ENCODE measurements at regions not wholly inside any gene's neighbourhood (a gene's known extent, or its start where the extent isn't known, plus 50 kb on each side); places are given as distances from the start of the nearest gene placed in this dataset.
"Not testable (repeated sequence)": the region's sequence is repeated elsewhere in the genome, so short reads cannot be mapped to it uniquely, and the experiment has no call there.

- no peak overlapping the region for H3K4me3 ChIP-seq (ENCODE audit: low read depth in 1 of 2, low read length in 2 of 2)
- no peaks in the 10 kb centered on the region for H3K4me1 ChIP-seq (ENCODE audit: control insufficient read depth in 1 of 2, insufficient read depth in 2 of 2, low read length in 2 of 2)
- no peaks in the 10 kb centered on the region for H3K27me3 ChIP-seq (ENCODE audit: low read depth, low read length)
- no peak overlapping the region for H3K27ac ChIP-seq (ENCODE audit: low read length)
- no peaks in the 10 kb centered on the region for H3K9me3 ChIP-seq (ENCODE audit: control insufficient read depth in 1 of 2, low read length in 2 of 2)
- no peaks in the 10 kb centered on the region for H3K36me3 ChIP-seq (ENCODE audit: control insufficient read depth in 1 of 2, insufficient read depth in 2 of 2, low read length in 2 of 2)
These were observed 771.6 kb downstream of the DIPK2A start for GRCh38 chr3:144743225-144743668.

GRCh38 chr3:144744473-144744872 is 772.9 kb downstream of the DIPK2A start:
- Histone ChIP-seq H3K4me1 (ENCODE audit: control insufficient read depth in 1 of 2, insufficient read depth in 2 of 2, low read length in 2 of 2) (no peaks in the 10 kb centered on the region), H3K4me3 (ENCODE audit: low read depth in 1 of 2, low read length in 2 of 2) (no peak overlapping the region), H3K27ac (ENCODE audit: low read length) (no peak overlapping the region), H3K27me3 (ENCODE audit: low read depth, low read length) (no peaks in the 10 kb centered on the region), H3K36me3 (ENCODE audit: control insufficient read depth in 1 of 2, insufficient read depth in 2 of 2, low read length in 2 of 2) (no peaks in the 10 kb centered on the region), H3K9me3 (ENCODE audit: control insufficient read depth in 1 of 2, low read length in 2 of 2) (no peaks in the 10 kb centered on the region)

GRCh38 chr3:144746631-144747030 is 775.0 kb downstream of the DIPK2A start:
- Histone ChIP-seq H3K27me3 (ENCODE audit: low read depth, low read length) (no peaks in the 10 kb centered on the region), H3K4me1 (ENCODE audit: control insufficient read depth in 1 of 2, insufficient read depth in 2 of 2, low read length in 2 of 2) (no peaks in the 10 kb centered on the region), H3K36me3 (ENCODE audit: control insufficient read depth in 1 of 2, insufficient read depth in 2 of 2, low read length in 2 of 2) (no peaks in the 10 kb centered on the region), H3K27ac (ENCODE audit: low read length) (no peak overlapping the region), H3K9me3 (ENCODE audit: control insufficient read depth in 1 of 2, low read length in 2 of 2) (no peaks in the 10 kb centered on the region), H3K4me3 (ENCODE audit: low read depth in 1 of 2, low read length in 2 of 2) (no peak overlapping the region)

GRCh38 chr3:144749536-144750253 is 778.1 kb downstream of the DIPK2A start:
- not testable (repeated sequence) for H3K27me3 ChIP-seq (ENCODE audit: low read depth, low read length); H3K9me3 ChIP-seq (ENCODE audit: control insufficient read depth in 1 of 2, low read length in 2 of 2); H3K36me3 ChIP-seq (ENCODE audit: control insufficient read depth in 1 of 2, insufficient read depth in 2 of 2, low read length in 2 of 2); H3K4me3 ChIP-seq (ENCODE audit: low read depth in 1 of 2, low read length in 2 of 2); H3K4me1 ChIP-seq (ENCODE audit: control insufficient read depth in 1 of 2, insufficient read depth in 2 of 2, low read length in 2 of 2); H3K27ac ChIP-seq (ENCODE audit: low read length)

- no peak overlapping the region for H3K27ac ChIP-seq (ENCODE audit: low read length)
- peaks cover 0 to 2% of the 10 kb centered on the region in 2 donors for H3K9me3 ChIP-seq (ENCODE audit: control insufficient read depth in 1 of 2, low read length in 2 of 2)
- H3K27me3 ChIP-seq (ENCODE audit: low read depth, low read length): no peaks in the 10 kb centered on the region
- no peaks in the 10 kb centered on the region for H3K36me3 ChIP-seq (ENCODE audit: control insufficient read depth in 1 of 2, insufficient read depth in 2 of 2, low read length in 2 of 2)
- H3K4me1 ChIP-seq (ENCODE audit: control insufficient read depth in 1 of 2, insufficient read depth in 2 of 2, low read length in 2 of 2): no peaks in the 10 kb centered on the region
- no peak overlapping the region for H3K4me3 ChIP-seq (ENCODE audit: low read depth in 1 of 2, low read length in 2 of 2)
These were observed 782.6 kb downstream of the DIPK2A start for GRCh38 chr3:144754076-144754783.

GRCh38 chr3:144756704-144757440 is 785.2 kb downstream of the DIPK2A start:
- H3K9me3 ChIP-seq (ENCODE audit: control insufficient read depth in 1 of 2, low read length in 2 of 2): peaks cover 0 to 2% of the 10 kb centered on the region in 2 donors
- H3K36me3 ChIP-seq (ENCODE audit: control insufficient read depth in 1 of 2, insufficient read depth in 2 of 2, low read length in 2 of 2): no peaks in the 10 kb centered on the region
- no peaks in the 10 kb centered on the region for H3K27me3 ChIP-seq (ENCODE audit: low read depth, low read length)
- no peak overlapping the region for H3K4me3 ChIP-seq (ENCODE audit: low read depth in 1 of 2, low read length in 2 of 2)
- H3K4me1 ChIP-seq (ENCODE audit: control insufficient read depth in 1 of 2, insufficient read depth in 2 of 2, low read length in 2 of 2): no peaks in the 10 kb centered on the region
- H3K27ac ChIP-seq (ENCODE audit: low read length): no peak overlapping the region

GRCh38 chr3:144760831-144761230 is 789.2 kb downstream of the DIPK2A start:
- H3K9me3 ChIP-seq (ENCODE audit: control insufficient read depth in 1 of 2, low read length in 2 of 2): peaks cover 0 to 2% of the 10 kb centered on the region in 2 donors
- no peaks in the 10 kb centered on the region for H3K36me3 ChIP-seq (ENCODE audit: control insufficient read depth in 1 of 2, insufficient read depth in 2 of 2, low read length in 2 of 2)
- H3K4me1 ChIP-seq (ENCODE audit: control insufficient read depth in 1 of 2, insufficient read depth in 2 of 2, low read length in 2 of 2): no peaks in the 10 kb centered on the region
- H3K27ac ChIP-seq (ENCODE audit: low read length): no peak overlapping the region
- no peaks in the 10 kb centered on the region for H3K27me3 ChIP-seq (ENCODE audit: low read depth, low read length)
- no peak overlapping the region for H3K4me3 ChIP-seq (ENCODE audit: low read depth in 1 of 2, low read length in 2 of 2)

GRCh38 chr3:144762091-144762490 is 790.5 kb downstream of the DIPK2A start:
- H3K36me3 ChIP-seq (ENCODE audit: control insufficient read depth in 1 of 2, insufficient read depth in 2 of 2, low read length in 2 of 2): no peaks in the 10 kb centered on the region
- no peaks in the 10 kb centered on the region for H3K9me3 ChIP-seq (ENCODE audit: control insufficient read depth in 1 of 2, low read length in 2 of 2)
- H3K27me3 ChIP-seq (ENCODE audit: low read depth, low read length): no peaks in the 10 kb centered on the region
- no peak overlapping the region for H3K27ac ChIP-seq (ENCODE audit: low read length)
- H3K4me1 ChIP-seq (ENCODE audit: control insufficient read depth in 1 of 2, insufficient read depth in 2 of 2, low read length in 2 of 2): no peaks in the 10 kb centered on the region
- no peak overlapping the region for H3K4me3 ChIP-seq (ENCODE audit: low read depth in 1 of 2, low read length in 2 of 2)

GRCh38 chr3:144763878-144764454 is 792.3 kb downstream of the DIPK2A start:
- no peaks in the 10 kb centered on the region for H3K27me3 ChIP-seq (ENCODE audit: low read depth, low read length)
- H3K4me3 ChIP-seq (ENCODE audit: low read depth in 1 of 2, low read length in 2 of 2): peak overlapping the region; percentile 0 to 26
- no peaks in the 10 kb centered on the region for H3K4me1 ChIP-seq (ENCODE audit: control insufficient read depth in 1 of 2, insufficient read depth in 2 of 2, low read length in 2 of 2)

GRCh38 chr3:144770281-144770680 is 798.7 kb downstream of the DIPK2A start:
- Histone ChIP-seq H3K36me3 (ENCODE audit: control insufficient read depth in 1 of 2, insufficient read depth in 2 of 2, low read length in 2 of 2) (no peaks in the 10 kb centered on the region), H3K4me1 (ENCODE audit: control insufficient read depth in 1 of 2, insufficient read depth in 2 of 2, low read length in 2 of 2) (no peaks in the 10 kb centered on the region), H3K4me3 (ENCODE audit: low read depth in 1 of 2, low read length in 2 of 2) (no peak overlapping the region), H3K27me3 (ENCODE audit: low read depth, low read length) (no peaks in the 10 kb centered on the region), H3K27ac (ENCODE audit: low read length) (no peak overlapping the region), H3K9me3 (ENCODE audit: control insufficient read depth in 1 of 2, low read length in 2 of 2) (no peaks in the 10 kb centered on the region)

More at GRCh38 chr3:144763878-144764454, 792.3 kb downstream of the DIPK2A start:
- Histone ChIP-seq H3K9me3 (ENCODE audit: control insufficient read depth in 1 of 2, low read length in 2 of 2) (no peaks in the 10 kb centered on the region), H3K36me3 (ENCODE audit: control insufficient read depth in 1 of 2, insufficient read depth in 2 of 2, low read length in 2 of 2) (no peaks in the 10 kb centered on the region), H3K27ac (ENCODE audit: low read length) (no peak overlapping the region)

- no peak overlapping the region for H3K27ac ChIP-seq (ENCODE audit: low read length)
These were observed 799.3 kb downstream of the DIPK2A start for GRCh38 chr3:144770915-144771351.

More at GRCh38 chr3:144770915-144771351, 799.3 kb downstream of the DIPK2A start:
- H3K4me1 ChIP-seq (ENCODE audit: control insufficient read depth in 1 of 2, insufficient read depth in 2 of 2, low read length in 2 of 2): no peaks in the 10 kb centered on the region
- H3K36me3 ChIP-seq (ENCODE audit: control insufficient read depth in 1 of 2, insufficient read depth in 2 of 2, low read length in 2 of 2): no peaks in the 10 kb centered on the region
- H3K9me3 ChIP-seq (ENCODE audit: control insufficient read depth in 1 of 2, low read length in 2 of 2): no peaks in the 10 kb centered on the region
- no peaks in the 10 kb centered on the region for H3K27me3 ChIP-seq (ENCODE audit: low read depth, low read length)
- no peak overlapping the region for H3K4me3 ChIP-seq (ENCODE audit: low read depth in 1 of 2, low read length in 2 of 2)

Measured in muscle layer of duodenum (tissue), 2 donors.